ENCODE measurements at regions not wholly inside any gene's neighbourhood (a gene's known extent, or its start where the extent isn't known, plus 50 kb on each side); places are given as distances from the start of the nearest gene placed in this dataset.

DNA sequence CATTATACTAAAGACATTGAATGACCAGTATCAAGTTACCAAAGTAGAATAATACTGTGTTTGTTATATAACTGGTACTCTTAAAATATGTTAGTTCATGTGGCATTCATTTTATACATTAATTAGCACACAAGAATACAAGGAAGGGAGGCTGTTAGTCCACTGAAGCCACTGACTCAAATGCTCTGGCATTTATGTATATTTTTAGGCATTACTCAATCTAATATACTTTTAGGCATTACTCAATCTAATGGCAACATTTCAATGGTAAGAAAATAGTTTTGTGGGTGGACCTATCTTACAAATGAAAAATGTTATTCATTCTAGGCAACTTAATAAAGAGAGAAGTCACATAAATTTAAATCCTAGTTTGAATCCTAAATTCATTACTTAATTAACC lies 874.4 kb upstream of the USP15 start:
- TF ChIP-seq, protein P1, sequence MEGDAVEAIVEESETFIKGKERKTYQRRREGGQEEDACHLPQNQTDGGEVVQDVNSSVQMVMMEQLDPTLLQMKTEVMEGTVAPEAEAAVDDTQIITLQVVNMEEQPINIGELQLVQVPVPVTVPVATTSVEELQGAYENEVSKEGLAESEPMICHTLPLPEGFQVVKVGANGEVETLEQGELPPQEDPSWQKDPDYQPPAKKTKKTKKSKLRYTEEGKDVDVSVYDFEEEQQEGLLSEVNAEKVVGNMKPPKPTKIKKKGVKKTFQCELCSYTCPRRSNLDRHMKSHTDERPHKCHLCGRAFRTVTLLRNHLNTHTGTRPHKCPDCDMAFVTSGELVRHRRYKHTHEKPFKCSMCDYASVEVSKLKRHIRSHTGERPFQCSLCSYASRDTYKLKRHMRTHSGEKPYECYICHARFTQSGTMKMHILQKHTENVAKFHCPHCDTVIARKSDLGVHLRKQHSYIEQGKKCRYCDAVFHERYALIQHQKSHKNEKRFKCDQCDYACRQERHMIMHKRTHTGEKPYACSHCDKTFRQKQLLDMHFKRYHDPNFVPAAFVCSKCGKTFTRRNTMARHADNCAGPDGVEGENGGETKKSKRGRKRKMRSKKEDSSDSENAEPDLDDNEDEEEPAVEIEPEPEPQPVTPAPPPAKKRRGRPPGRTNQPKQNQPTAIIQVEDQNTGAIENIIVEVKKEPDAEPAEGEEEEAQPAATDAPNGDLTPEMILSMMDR (IDR thresholded peaks at IDR 0.05; ENCODE audit: insufficient read depth, low read length, poor library complexity, severe bottlenecking), result no peak
- TF ChIP-seq EZH2phosphoT487 (conservative IDR thresholded peaks at IDR 0.05; ENCODE audit: low read length), result no peak
